SW480 (cell line): ENCODE measurements at regions not wholly inside any gene's neighbourhood (a gene's known extent, or its start where the extent isn't known, plus 50 kb on each side); places are given as distances from the start of the nearest gene placed in this dataset.

Source experiments
- DNase-seq: peaks from one replicate; pipeline ENCODE4 v3.0.0-alpha.2; 2016; ENCODE audit warnings: low spot score

GRCh38 chr11:92919048-92919447 is 50.4 kb upstream of the MTNR1B start:
- no peak for DNase-seq
